Mesothelial cell of epicardium (in vitro differentiated cells): ENCODE measurements at regions not wholly inside any gene's neighbourhood (a gene's known extent, or its start where the extent isn't known, plus 50 kb on each side); places are given as distances from the start of the nearest gene placed in this dataset.

Experiments used
- DNase-seq, 2 experiments: peaks; one replicate each; pipeline ENCODE4 v3.0.0; 2021; ENCODE audit warnings: low spot score in 2 of 2; ENCODE audit not compliant: unreplicated experiment in 2 of 2
- H3K27ac Mint-ChIP-seq: 2 replicates; pipeline ENCODE4 v1.8.0; 2021; ENCODE audit warnings: mixed read lengths
- H3K27me3 Mint-ChIP-seq: 2 replicates; pipeline ENCODE4 v1.8.0; 2021; ENCODE audit warnings: low read depth, mixed read lengths
- H3K36me3 Mint-ChIP-seq: 2 replicates; pipeline ENCODE4 v1.8.0; 2021; ENCODE audit warnings: mixed read lengths
- H3K4me1 Mint-ChIP-seq: 2 replicates; pipeline ENCODE4 v1.8.0; 2021; ENCODE audit warnings: mixed read lengths
- H3K4me3 Mint-ChIP-seq: 2 replicates; pipeline ENCODE4 v1.8.0; 2021; ENCODE audit warnings: mild to moderate bottlenecking, moderate library complexity, mixed read lengths
- H3K9me3 Mint-ChIP-seq: 2 replicates; pipeline ENCODE4 v1.8.0; 2021; ENCODE audit warnings: mixed read lengths
- TF ChIP-seq, protein P1 (sequence below): fragments of 200-600 bp; sonication (generic); IDR thresholded peaks from one replicate; pipeline ENCODE4 v1.5.0; 2021; ENCODE audit warnings: antibody characterized with exemption; ENCODE audit not compliant: unreplicated experiment

GRCh38 chr20:60931696-60932095 is 320.4 kb upstream of the CDH4 start:
- no peaks in the 10 kb centered on the region for H3K4me1 Mint-ChIP-seq
- no peak overlapping the region for H3K27ac Mint-ChIP-seq
- TF ChIP-seq, protein P1, sequence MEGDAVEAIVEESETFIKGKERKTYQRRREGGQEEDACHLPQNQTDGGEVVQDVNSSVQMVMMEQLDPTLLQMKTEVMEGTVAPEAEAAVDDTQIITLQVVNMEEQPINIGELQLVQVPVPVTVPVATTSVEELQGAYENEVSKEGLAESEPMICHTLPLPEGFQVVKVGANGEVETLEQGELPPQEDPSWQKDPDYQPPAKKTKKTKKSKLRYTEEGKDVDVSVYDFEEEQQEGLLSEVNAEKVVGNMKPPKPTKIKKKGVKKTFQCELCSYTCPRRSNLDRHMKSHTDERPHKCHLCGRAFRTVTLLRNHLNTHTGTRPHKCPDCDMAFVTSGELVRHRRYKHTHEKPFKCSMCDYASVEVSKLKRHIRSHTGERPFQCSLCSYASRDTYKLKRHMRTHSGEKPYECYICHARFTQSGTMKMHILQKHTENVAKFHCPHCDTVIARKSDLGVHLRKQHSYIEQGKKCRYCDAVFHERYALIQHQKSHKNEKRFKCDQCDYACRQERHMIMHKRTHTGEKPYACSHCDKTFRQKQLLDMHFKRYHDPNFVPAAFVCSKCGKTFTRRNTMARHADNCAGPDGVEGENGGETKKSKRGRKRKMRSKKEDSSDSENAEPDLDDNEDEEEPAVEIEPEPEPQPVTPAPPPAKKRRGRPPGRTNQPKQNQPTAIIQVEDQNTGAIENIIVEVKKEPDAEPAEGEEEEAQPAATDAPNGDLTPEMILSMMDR, result no peak
- DNase-seq, result no peak
- H3K27me3 Mint-ChIP-seq, result peaks cover 15% of the 10 kb centered on the region
- H3K4me3 Mint-ChIP-seq, result no peak overlapping the region
- H3K9me3 Mint-ChIP-seq, result no peaks in the 10 kb centered on the region
- H3K36me3 Mint-ChIP-seq, result no peaks in the 10 kb centered on the region

GRCh38 chr20:60934724-60935123 is 317.3 kb upstream of the CDH4 start:
- Mint-ChIP-seq H3K4me1 (no peaks in the 10 kb centered on the region), H3K27me3 (peaks cover 10% of the 10 kb centered on the region), H3K36me3 (no peaks in the 10 kb centered on the region), H3K4me3 (no peak overlapping the region), H3K9me3 (no peaks in the 10 kb centered on the region), H3K27ac (no peak overlapping the region)
- no peak for DNase-seq
- TF ChIP-seq, protein P1, result no peak

- Mint-ChIP-seq H3K27me3 (peaks cover 10% of the 10 kb centered on the region), H3K36me3 (no peaks in the 10 kb centered on the region), H3K27ac (no peak overlapping the region), H3K9me3 (no peaks in the 10 kb centered on the region), H3K4me1 (no peaks in the 10 kb centered on the region), H3K4me3 (no peak overlapping the region)
- TF ChIP-seq, protein P1, result no peak
- no peak for DNase-seq
These were observed 316.1 kb upstream of the CDH4 start for GRCh38 chr20:60935971-60936370.

- no peak overlapping the region for H3K4me3 Mint-ChIP-seq
- no peak for DNase-seq
- H3K9me3 Mint-ChIP-seq, result no peaks in the 10 kb centered on the region
- no peaks in the 10 kb centered on the region for H3K36me3 Mint-ChIP-seq
- H3K4me1 Mint-ChIP-seq, result no peaks in the 10 kb centered on the region
- no peak overlapping the region for H3K27ac Mint-ChIP-seq
- peaks cover 5% of the 10 kb centered on the region for H3K27me3 Mint-ChIP-seq
- TF ChIP-seq, protein P1, result no peak
These were observed 314.5 kb upstream of the CDH4 start for GRCh38 chr20:60937585-60937984.

- TF ChIP-seq, protein P1, result no peak
- DNase-seq, result no peak
- Mint-ChIP-seq H3K4me3 (no peak overlapping the region), H3K36me3 (no peaks in the 10 kb centered on the region), H3K9me3 (peaks cover 3% of the 10 kb centered on the region), H3K27me3 (peaks cover 4% of the 10 kb centered on the region), H3K27ac (no peak overlapping the region), H3K4me1 (no peaks in the 10 kb centered on the region)
These were observed 310.7 kb upstream of the CDH4 start for GRCh38 chr20:60941379-60941778.

DNA sequence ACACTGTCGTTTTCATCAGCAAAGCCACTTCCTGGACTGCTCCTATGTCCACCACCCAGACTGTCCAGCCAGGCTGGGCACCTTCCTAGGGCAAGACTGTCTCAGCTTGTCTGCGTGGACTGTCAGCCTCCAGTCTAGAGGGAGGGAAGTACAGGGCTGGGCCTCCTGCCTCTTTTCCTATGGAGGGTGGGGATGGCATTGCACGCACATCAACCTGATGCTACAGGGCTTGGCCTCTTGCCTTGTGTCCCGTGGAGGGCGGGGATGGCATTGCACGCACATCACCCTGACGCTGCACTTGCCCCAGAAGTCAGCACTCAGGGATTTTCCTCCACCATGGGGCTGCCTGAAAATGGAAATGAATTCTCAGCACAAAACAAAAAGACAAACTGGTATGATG is 304.2 kb upstream of the CDH4 start:
- no peaks in the 10 kb centered on the region for H3K27me3 Mint-ChIP-seq
- peaks cover 10% of the 10 kb centered on the region for H3K9me3 Mint-ChIP-seq
- no peak overlapping the region for H3K27ac Mint-ChIP-seq
- no peaks in the 10 kb centered on the region for H3K4me1 Mint-ChIP-seq
- DNase-seq, result no peak
- H3K36me3 Mint-ChIP-seq, result no peaks in the 10 kb centered on the region
- TF ChIP-seq, protein P1, result no peak
- H3K4me3 Mint-ChIP-seq, result no peak overlapping the region
